B cell (primary cell): ENCODE measurements at regions not wholly inside any gene's neighbourhood (a gene's known extent, or its start where the extent isn't known, plus 50 kb on each side); places are given as distances from the start of the nearest gene placed in this dataset.

ENCODE experiments used
- CTCF ChIP-seq: fragments of 200-600 bp; IDR thresholded peaks from one replicate; pipeline ENCODE4 v1.8.0; 2022; ENCODE audit warnings: antibody characterized with exemption, mild to moderate bottlenecking
- EZH2 ChIP-seq: IDR thresholded peaks from 2 replicates; pipeline ENCODE4 v1.6.1; 2012; ENCODE audit warnings: borderline replicate concordance, low read depth, mild to moderate bottlenecking, moderate library complexity, low read length; ENCODE audit not compliant: insufficient read depth, poor library complexity, severe bottlenecking

GRCh38 chr4:138758876-138759553 is 256.6 kb upstream of the NOCT start:
- TF ChIP-seq CTCF (no peak), EZH2 (no peak)
